Nephron (organoid): ENCODE measurements at regions not wholly inside any gene's neighbourhood (a gene's known extent, or its start where the extent isn't known, plus 50 kb on each side); places are given as distances from the start of the nearest gene placed in this dataset.

Experiments used
- H3K27ac Mint-ChIP-seq, 3 experiments: 2 replicates each; pipeline ENCODE4 v1.8.0; 2020; ENCODE audit warnings: mixed read lengths in 3 of 3, mild to moderate bottlenecking in 2 of 3, moderate library complexity in 1 of 3
- H3K27me3 Mint-ChIP-seq: 2 replicates; pipeline ENCODE4 v1.8.0; 2021; ENCODE audit warnings: low read depth, mild to moderate bottlenecking, moderate library complexity, mixed read lengths
- H3K36me3 Mint-ChIP-seq: 2 replicates; pipeline ENCODE4 v1.8.0; 2020; ENCODE audit warnings: low read depth, mixed read lengths
- H3K4me1 Mint-ChIP-seq: 2 replicates; pipeline ENCODE4 v1.8.0; 2020; ENCODE audit warnings: mixed read lengths
- H3K4me3 Mint-ChIP-seq, 3 experiments: 2 replicates each; pipeline ENCODE4 v1.8.0; 2020; ENCODE audit warnings: mild to moderate bottlenecking in 3 of 3, mixed read lengths in 3 of 3, moderate library complexity in 2 of 3
- H3K9me3 Mint-ChIP-seq: 2 replicates; pipeline ENCODE4 v1.8.0; 2020; ENCODE audit warnings: mixed read lengths
- CTCF ChIP-seq, 3 experiments: fragments of 200-600 bp; sonication (generic); IDR thresholded peaks; one replicate each; pipeline ENCODE4 v1.5.0; 2021; ENCODE audit warnings: antibody characterized with exemption in 3 of 3; ENCODE audit not compliant: unreplicated experiment in 3 of 3

- Mint-ChIP-seq H3K27me3 (peaks cover 11% of the 10 kb centered on the region), H3K9me3 (no peaks in the 10 kb centered on the region), H3K4me1 (peaks cover 14% of the 10 kb centered on the region), H3K4me3 (no peak overlapping the region), H3K27ac (no peak overlapping the region), H3K36me3 (no peaks in the 10 kb centered on the region)
- no peak for TF ChIP-seq CTCF (IDR thresholded peaks at IDR 0.05; ENCODE audit: unreplicated experiment in 3 of 3)
Measured at GRCh38 chr16:82452004-82452756, 174.6 kb upstream of the CDH13 start.

- Mint-ChIP-seq H3K4me3 (no peak overlapping the region), H3K4me1 (peaks cover 12% of the 10 kb centered on the region), H3K27me3 (peaks cover 6% of the 10 kb centered on the region), H3K27ac (no peak overlapping the region), H3K9me3 (no peaks in the 10 kb centered on the region), H3K36me3 (no peaks in the 10 kb centered on the region)
- no peak for TF ChIP-seq CTCF (IDR thresholded peaks at IDR 0.05; ENCODE audit: unreplicated experiment in 3 of 3)
Measured at GRCh38 chr16:82451449-82451848, 175.3 kb upstream of the CDH13 start.

- TF ChIP-seq CTCF (IDR thresholded peaks at IDR 0.05; ENCODE audit: unreplicated experiment in 3 of 3) = no peak
- Mint-ChIP-seq H3K9me3 (no peaks in the 10 kb centered on the region), H3K27me3 (peaks cover 30% of the 10 kb centered on the region), H3K27ac (no peak overlapping the region), H3K4me3 (no peak overlapping the region), H3K4me1 (no peaks in the 10 kb centered on the region), H3K36me3 (no peaks in the 10 kb centered on the region)
Measured at GRCh38 chr16:82440336-82440735, 186.4 kb upstream of the CDH13 start.

- TF ChIP-seq CTCF (IDR thresholded peaks at IDR 0.05; ENCODE audit: unreplicated experiment in 3 of 3) = peak; percentile 36 to 42 (median 40)
Measured at GRCh38 chr16:82439678-82440293, 187.0 kb upstream of the CDH13 start.

GRCh38 chr16:82433042-82433441 is 193.7 kb upstream of the CDH13 start:
- TF ChIP-seq CTCF (IDR thresholded peaks at IDR 0.05; ENCODE audit: unreplicated experiment in 3 of 3) = no peak
- Mint-ChIP-seq H3K27me3 (peaks cover 13% of the 10 kb centered on the region), H3K36me3 (no peaks in the 10 kb centered on the region), H3K4me3 (no peak overlapping the region), H3K4me1 (no peaks in the 10 kb centered on the region), H3K9me3 (no peaks in the 10 kb centered on the region), H3K27ac (no peak overlapping the region)

More at GRCh38 chr16:82439678-82440293, 187.0 kb upstream of the CDH13 start:
- H3K4me1 Mint-ChIP-seq = no peaks in the 10 kb centered on the region
- H3K27ac Mint-ChIP-seq = no peak overlapping the region
- H3K27me3 Mint-ChIP-seq = peaks cover 30% of the 10 kb centered on the region
- H3K36me3 Mint-ChIP-seq = no peaks in the 10 kb centered on the region
- no peaks in the 10 kb centered on the region for H3K9me3 Mint-ChIP-seq
- H3K4me3 Mint-ChIP-seq = no peak overlapping the region

GRCh38 chr16:82432261-82432660 is 194.5 kb upstream of the CDH13 start:
- no peaks in the 10 kb centered on the region for H3K36me3 Mint-ChIP-seq
- H3K4me3 Mint-ChIP-seq = no peak overlapping the region
- no peaks in the 10 kb centered on the region for H3K4me1 Mint-ChIP-seq
- H3K27me3 Mint-ChIP-seq = peaks cover 13% of the 10 kb centered on the region
- no peaks in the 10 kb centered on the region for H3K9me3 Mint-ChIP-seq
- H3K27ac Mint-ChIP-seq = no peak overlapping the region
- TF ChIP-seq CTCF (IDR thresholded peaks at IDR 0.05; ENCODE audit: unreplicated experiment in 3 of 3) = no peak
